AG04450 (cell line): ENCODE measurements at regions not wholly inside any gene's neighbourhood (a gene's known extent, or its start where the extent isn't known, plus 50 kb on each side); places are given as distances from the start of the nearest gene placed in this dataset.

Experiments
- CTCF ChIA-PET: fragments of 300-600, 350-600 bp; formaldehyde crosslinking; extraction: SDS; loops from one replicate; lab custom pipeline; 2022; ENCODE audit warnings: antibody characterized with exemption, inconsistent platforms; lab: Charles Lee
- POLR2A ChIA-PET: fragments of 350-600 bp; formaldehyde crosslinking; extraction: SDS; loops from one replicate; lab custom pipeline; 2021; ENCODE audit warnings: antibody characterized with exemption, inconsistent platforms; lab: Yijun Ruan, JAX
- DNase-seq: peaks from one replicate; pipeline ENCODE4 v3.0.0-alpha.2; 2011; ENCODE audit warnings: low read depth, low spot score
- H3K27ac ChIP-seq: one replicate; pipeline ENCODE4 v1.5.1; 2012; ENCODE audit warnings: low read depth, low read length, control low read depth
- H3K27me3 ChIP-seq: one replicate; pipeline ENCODE4 v1.6.0; 2012; ENCODE audit warnings: low read length; ENCODE audit not compliant: control insufficient read depth, insufficient read depth
- H3K4me3 ChIP-seq: 2 replicates; pipeline ENCODE4 v1.5.1; 2011; ENCODE audit warnings: mild to moderate bottlenecking, low read depth, low read length, control low read depth
- H3K9me3 ChIP-seq: 2 replicates; pipeline ENCODE4 v1.5.1; 2012; ENCODE audit warnings: low read length; ENCODE audit not compliant: control insufficient read depth, insufficient read depth
- CTCF ChIP-seq: IDR thresholded peaks from 2 replicates; pipeline ENCODE4 v1.5.1; 2011; ENCODE audit warnings: low read depth, low read length, control low read depth, inconsistent platforms

- ChIA-PET CTCF (no interaction called here), POLR2A (no interaction called here)
- no peak for TF ChIP-seq CTCF
- no peak overlapping the region for H3K4me3 ChIP-seq
- no peak for DNase-seq
- H3K27ac ChIP-seq = no peak overlapping the region
- peaks cover 15% of the 10 kb centered on the region; the same call in 1 of the 2 replicates for H3K9me3 ChIP-seq
- H3K27me3 ChIP-seq = no peaks in the 10 kb centered on the region
Observed at GRCh38 chr4:65217179-65217578, 453.1 kb downstream of the EPHA5 start.

GRCh38 chr4:65202853-65203236 is 467.4 kb downstream of the EPHA5 start:
- ChIA-PET POLR2A (no interaction called here), CTCF (no interaction called here)
- TF ChIP-seq CTCF = no peak
- H3K27me3 ChIP-seq = no peaks in the 10 kb centered on the region
- H3K9me3 ChIP-seq = no peaks in the 10 kb centered on the region
- H3K4me3 ChIP-seq = no peak overlapping the region
- H3K27ac ChIP-seq = no peak overlapping the region
- no peak for DNase-seq

GRCh38 chr4:65202165-65202852 is 468.0 kb downstream of the EPHA5 start:
- CTCF ChIA-PET = no interaction called here
- Histone ChIP-seq H3K9me3 (no peaks in the 10 kb centered on the region), H3K27ac (no peak overlapping the region), H3K4me3 (no peak overlapping the region), H3K27me3 (no peaks in the 10 kb centered on the region)
- POLR2A ChIA-PET = no interaction called here
- TF ChIP-seq CTCF = no peak
- no peak for DNase-seq

GRCh38 chr4:65195666-65196065 is 474.6 kb downstream of the EPHA5 start:
- no peak for TF ChIP-seq CTCF
- ChIA-PET POLR2A (no interaction called here), CTCF (no interaction called here)
- Histone ChIP-seq H3K27ac (no peak overlapping the region), H3K9me3 (peaks cover 19% of the 10 kb centered on the region), H3K4me3 (no peak overlapping the region), H3K27me3 (no peaks in the 10 kb centered on the region)
- DNase-seq = no peak

- no peak for DNase-seq
- ChIA-PET CTCF (no interaction called here), POLR2A (no interaction called here)
- H3K27ac ChIP-seq = no peak overlapping the region
- TF ChIP-seq CTCF = no peak
- H3K4me3 ChIP-seq = no peak overlapping the region
- H3K27me3 ChIP-seq = no peaks in the 10 kb centered on the region
- H3K9me3 ChIP-seq = peaks cover 19% of the 10 kb centered on the region
Observed at GRCh38 chr4:65195002-65195401, 475.3 kb downstream of the EPHA5 start.
